SU-DHL-6 (cell line): ENCODE measurements at regions not wholly inside any gene's neighbourhood (a gene's known extent, or its start where the extent isn't known, plus 50 kb on each side); places are given as distances from the start of the nearest gene placed in this dataset.

Experiments
- H2AFZ ChIP-seq: fragments of 200-600 bp; sonication (generic); 2 replicates; pipeline ENCODE4 v1.6.1; 2014; ENCODE audit warnings: low read depth, mild to moderate bottlenecking, moderate library complexity, mixed read lengths, antibody characterized with exemption, low read length; ENCODE audit not compliant: severe bottlenecking
- H3F3A ChIP-seq: fragments of 200-600 bp; shearing (Covaris generic); 2 replicates; pipeline ENCODE4 v1.6.0; 2016; ENCODE audit warnings: antibody characterized with exemption, mild to moderate bottlenecking; ENCODE audit not compliant: insufficient read depth
- H3K27ac ChIP-seq: fragments of 200-600 bp; sonication (generic); 2 replicates; pipeline ENCODE4 v1.5.1; 2016; ENCODE audit warnings: low read depth, mild to moderate bottlenecking, low read length, moderate library complexity, mixed read lengths
- H3K27me3 ChIP-seq: fragments of 200-600 bp; sonication (generic), shearing (Covaris generic); 2 replicates; pipeline ENCODE4 v1.6.0; 2014; ENCODE audit warnings: mild to moderate bottlenecking, low read length
- H3K36me3 ChIP-seq: fragments of 200-600 bp; sonication (generic); 2 replicates; pipeline ENCODE4 v1.6.1; 2014; ENCODE audit warnings: mild to moderate bottlenecking, low read length, mixed read lengths
- H3K4me2 ChIP-seq: fragments of 300-600, 200-600 bp; shearing (Covaris generic), sonication (generic); 2 replicates; pipeline ENCODE4 v1.6.0; 2014; ENCODE audit warnings: low read length, low read depth, mild to moderate bottlenecking; ENCODE audit not compliant: poor library complexity, severe bottlenecking
- H3K4me3 ChIP-seq: fragments of 200-600 bp; sonication (generic); 2 replicates; pipeline ENCODE4 v1.5.1; 2014; ENCODE audit warnings: antibody characterized with exemption, low read length, mild to moderate bottlenecking, mixed read lengths; ENCODE audit not compliant: insufficient read depth, poor library complexity, severe bottlenecking
- H3K79me2 ChIP-seq: fragments of 200-600 bp; sonication (generic); 2 replicates; pipeline ENCODE4 v1.6.1; 2014; ENCODE audit warnings: mild to moderate bottlenecking, low read length, moderate library complexity; ENCODE audit not compliant: insufficient read depth
- H3K9ac ChIP-seq: fragments of 200-600 bp; sonication (generic); 2 replicates; pipeline ENCODE4 v1.7.0; 2014; ENCODE audit warnings: mild to moderate bottlenecking, low read length
- H3K9me2 ChIP-seq: fragments of 200-600 bp; sonication (generic); replicated peaks from 2 replicates; pipeline ENCODE4 v1.6.1; 2014; ENCODE audit warnings: low read length; ENCODE audit not compliant: insufficient read depth
- H3K9me3 ChIP-seq: fragments of 200-600 bp; sonication (generic); 2 replicates; pipeline ENCODE4 v1.6.1; 2014; ENCODE audit warnings: low read length, mixed read lengths; ENCODE audit not compliant: insufficient read depth
- H4K20me1 ChIP-seq: fragments of 200-600 bp; sonication (generic); 2 replicates; pipeline ENCODE4 v1.6.1; 2014; ENCODE audit warnings: low read depth, mild to moderate bottlenecking, antibody characterized with exemption, low read length, moderate library complexity, mixed read lengths
- CTCF ChIP-seq: fragments of 200-600 bp; sonication (generic); IDR thresholded peaks from one replicate; pipeline ENCODE4 v1.5.1; 2017; ENCODE audit warnings: antibody characterized with exemption, mild to moderate bottlenecking, low read length, moderate library complexity; ENCODE audit not compliant: insufficient read depth, poor library complexity, severe bottlenecking
- EZH2phosphoT487 ChIP-seq: fragments of 200-600 bp; sonication (generic), shearing (Covaris generic); conservative IDR thresholded peaks from 2 replicates; pipeline ENCODE4 v1.6.1; 2018; ENCODE audit warnings: mild to moderate bottlenecking, antibody characterized with exemption, low read length, moderate library complexity, mixed read lengths

GRCh38 chr19:31436121-31436776 lies 87.0 kb upstream of the TSHZ3 start:
- no peak for TF ChIP-seq CTCF
- no peak for TF ChIP-seq EZH2phosphoT487
- Histone ChIP-seq H3K79me2 (no peaks in the 10 kb centered on the region), H2AFZ (no peak overlapping the region)

DNA sequence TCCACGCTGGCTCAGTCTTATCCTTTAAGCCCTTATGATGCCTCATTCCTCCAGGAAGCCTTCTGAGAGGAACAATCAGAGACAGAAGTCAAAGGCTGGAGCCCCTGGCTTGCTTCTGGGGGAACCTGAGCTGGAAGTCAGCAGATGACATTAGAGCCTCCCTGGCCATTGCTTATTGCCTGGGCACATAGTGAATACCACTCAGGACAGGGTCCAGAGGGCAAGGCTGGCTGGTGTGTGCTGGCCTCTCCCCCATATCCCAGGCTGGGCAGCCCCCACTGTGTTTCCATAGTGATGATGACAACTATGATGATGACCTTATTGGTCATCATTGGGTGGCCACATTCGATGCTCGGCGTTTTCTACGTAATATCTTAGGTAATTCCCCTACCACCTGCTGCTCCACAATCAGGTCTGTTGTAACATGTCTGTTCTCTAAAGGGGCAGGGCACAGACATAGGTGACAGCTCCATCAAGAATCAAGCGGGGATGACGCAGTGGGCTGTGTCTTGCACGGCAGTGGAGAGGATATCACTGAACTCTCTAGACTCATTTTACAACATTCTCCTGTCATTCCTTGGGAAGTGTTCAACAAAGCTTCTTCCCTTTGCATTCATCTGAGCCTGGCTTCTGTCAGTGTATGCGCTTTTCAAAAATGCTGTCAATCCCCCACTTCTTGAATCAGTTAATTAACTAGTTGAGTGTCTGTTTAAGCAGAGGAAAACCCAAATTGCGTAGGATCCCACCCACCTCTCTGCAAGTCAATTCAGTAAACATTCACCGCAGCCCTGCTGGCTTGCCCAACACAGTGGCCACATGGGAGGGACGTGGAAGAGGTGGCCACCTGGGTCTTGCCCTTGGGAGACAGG lies 89.4 kb upstream of the TSHZ3 start:
- no peak for TF ChIP-seq EZH2phosphoT487
- TF ChIP-seq CTCF = no peak
- no peaks in the 10 kb centered on the region for H3K36me3 ChIP-seq
- H3K27ac ChIP-seq = no peak overlapping the region
- H4K20me1 ChIP-seq = no peaks in the 10 kb centered on the region
- no peaks in the 10 kb centered on the region for H3K9me3 ChIP-seq
- H2AFZ ChIP-seq = no peak overlapping the region
- no peak overlapping the region for H3K4me3 ChIP-seq
- H3K4me2 ChIP-seq = no peak overlapping the region
- H3K27me3 ChIP-seq = no peaks in the 10 kb centered on the region
- H3K79me2 ChIP-seq = no peaks in the 10 kb centered on the region
- no peaks in the 10 kb centered on the region for H3F3A ChIP-seq
- no peaks in the 10 kb centered on the region for H3K9me2 ChIP-seq
- no peak overlapping the region for H3K9ac ChIP-seq

More at GRCh38 chr19:31436121-31436776, 87.0 kb upstream of the TSHZ3 start:
- no peaks in the 10 kb centered on the region for H3K27me3 ChIP-seq
- no peaks in the 10 kb centered on the region for H3F3A ChIP-seq
- no peak overlapping the region for H3K4me3 ChIP-seq
- no peak overlapping the region for H3K9ac ChIP-seq
- H4K20me1 ChIP-seq = no peaks in the 10 kb centered on the region
- no peaks in the 10 kb centered on the region for H3K9me2 ChIP-seq
- no peak overlapping the region for H3K27ac ChIP-seq
- no peaks in the 10 kb centered on the region for H3K9me3 ChIP-seq
- no peaks in the 10 kb centered on the region for H3K36me3 ChIP-seq
- H3K4me2 ChIP-seq = no peak overlapping the region

- H3F3A ChIP-seq = no peaks in the 10 kb centered on the region
- no peaks in the 10 kb centered on the region for H3K9me3 ChIP-seq
- H3K79me2 ChIP-seq = no peaks in the 10 kb centered on the region
- no peak overlapping the region for H3K4me3 ChIP-seq
- no peak overlapping the region for H3K27ac ChIP-seq
- H3K9me2 ChIP-seq = no peaks in the 10 kb centered on the region
- H3K4me2 ChIP-seq = no peak overlapping the region
- no peak overlapping the region for H2AFZ ChIP-seq
- H4K20me1 ChIP-seq = no peaks in the 10 kb centered on the region
- no peaks in the 10 kb centered on the region for H3K27me3 ChIP-seq
- H3K9ac ChIP-seq = no peak overlapping the region
- no peaks in the 10 kb centered on the region for H3K36me3 ChIP-seq
- no peak for TF ChIP-seq CTCF
Observed at GRCh38 chr19:31439270-31439573, 90.0 kb upstream of the TSHZ3 start.
